Activated gamma-delta T cell treated with Interleukin-2 at 50 U/mL for 16 hours (primary cell): ENCODE measurements at regions not wholly inside any gene's neighbourhood (a gene's known extent, or its start where the extent isn't known, plus 50 kb on each side); places are given as distances from the start of the nearest gene placed in this dataset.
"Not testable (repeated sequence)": the region's sequence is repeated elsewhere in the genome, so short reads cannot be mapped to it uniquely, and the experiment has no call there.

Source experiments
- DNase-seq: peaks from one replicate; pipeline ENCODE4 v3.0.0-alpha.2; 2020

DNA sequence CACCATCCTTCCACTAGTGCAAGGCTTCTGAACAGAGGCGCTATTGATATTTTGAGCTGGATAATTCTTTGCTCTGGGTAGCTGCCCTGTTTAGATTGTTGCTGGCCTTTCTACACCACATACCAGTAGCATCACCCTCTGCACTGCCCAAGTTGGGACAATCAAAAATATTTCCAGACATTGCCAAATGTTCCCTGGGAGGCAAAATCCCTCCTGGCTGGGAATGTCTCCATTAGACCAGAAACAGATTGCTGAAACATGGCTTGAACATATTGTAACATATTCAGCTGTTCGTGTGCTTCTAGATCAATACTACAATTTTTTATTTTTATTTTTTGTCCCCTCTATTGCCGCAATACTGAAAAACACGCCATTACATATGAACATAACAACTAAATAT lies 174.6 kb downstream of the ABCA8 start:
- no peak for DNase-seq

DNA sequence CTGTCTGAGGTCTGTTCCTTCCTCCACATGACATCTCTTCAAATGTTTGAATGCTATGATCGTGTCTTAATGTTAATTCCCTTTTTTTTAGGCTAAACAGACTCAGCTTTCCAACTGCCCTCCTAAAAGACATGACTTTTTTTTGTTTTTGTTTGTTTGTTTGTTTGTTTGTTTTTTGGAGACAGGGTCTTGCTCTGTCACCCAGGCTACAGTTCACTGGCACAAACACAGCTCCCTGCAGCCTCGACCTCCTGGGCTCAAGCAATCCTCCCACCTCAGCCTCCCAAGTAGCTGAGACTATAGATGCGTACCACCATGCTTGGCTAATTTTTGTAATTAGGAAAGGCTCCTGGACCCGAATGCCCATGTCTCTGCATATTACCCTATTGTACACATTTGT lies 176.5 kb downstream of the ABCA8 start:
- DNase-seq = no peak

DNA sequence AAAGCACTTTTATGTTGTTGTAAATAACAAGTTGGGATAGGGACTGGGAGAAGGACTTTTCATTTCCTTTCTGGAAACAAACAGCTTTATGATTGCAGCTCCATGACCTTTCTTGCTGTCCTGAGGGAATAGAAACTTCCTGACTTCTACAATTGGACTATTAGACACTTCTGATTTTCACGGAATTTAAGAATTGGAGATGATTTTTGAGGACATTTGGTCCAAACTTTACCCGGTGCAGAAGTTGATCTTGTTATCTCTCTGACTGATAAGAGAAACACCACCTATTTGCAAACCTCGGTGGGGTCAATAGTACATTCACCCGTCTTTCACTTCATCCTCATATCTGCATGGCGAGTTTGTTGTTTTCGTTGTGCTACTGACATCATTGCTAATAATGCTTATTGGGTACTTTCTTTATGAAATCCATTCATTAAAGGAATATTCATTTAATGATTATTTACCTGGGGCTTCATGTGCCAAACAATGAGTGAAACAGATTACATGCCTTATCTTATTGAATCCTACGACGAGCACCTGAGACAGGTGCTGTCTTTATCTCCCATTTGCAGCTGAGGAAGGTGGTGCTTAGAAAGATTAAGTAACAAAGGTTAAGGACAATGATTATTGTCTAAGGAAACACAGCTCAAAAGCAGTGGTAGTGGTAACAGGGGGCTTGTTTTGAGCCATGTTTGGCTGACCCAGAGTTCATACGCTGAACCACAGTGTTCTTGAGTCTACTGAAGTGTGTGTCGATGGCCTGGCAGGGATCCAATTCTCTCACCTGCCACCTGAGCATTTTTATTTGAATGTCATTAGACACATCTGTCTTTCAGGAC lies 176.9 kb upstream of the FAM20A start:
- DNase-seq = no peak

DNA sequence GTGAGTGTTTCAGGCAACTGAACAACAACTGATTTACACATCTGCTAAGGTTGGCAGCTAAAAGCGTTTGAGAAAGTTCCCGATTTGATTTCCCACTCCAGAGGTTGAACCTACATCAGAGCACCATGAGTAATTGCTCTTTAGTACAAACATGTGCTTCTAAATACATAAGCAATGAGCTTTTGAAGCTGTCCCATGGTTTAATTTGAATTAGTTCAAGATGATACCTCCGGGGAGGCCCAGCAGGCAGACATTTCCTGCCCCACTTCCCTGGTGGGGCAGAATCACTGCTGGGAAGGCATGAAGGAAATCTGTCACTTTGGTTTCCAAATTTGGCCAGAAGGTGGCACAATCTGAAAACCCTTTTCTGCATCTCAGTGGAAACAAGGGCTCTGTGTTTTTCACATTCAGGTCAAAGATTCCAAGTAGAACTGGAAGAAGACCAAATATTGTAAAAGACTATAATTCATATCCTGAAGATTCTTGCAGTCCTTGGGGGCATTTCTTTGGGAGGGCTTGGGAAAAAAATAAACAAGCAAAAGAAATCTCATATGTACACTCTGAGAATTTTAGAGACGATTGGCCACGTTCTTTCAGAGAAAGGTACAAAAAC lies 176.2 kb upstream of the FAM20A start:
- peak; percentile 23 for DNase-seq

DNA sequence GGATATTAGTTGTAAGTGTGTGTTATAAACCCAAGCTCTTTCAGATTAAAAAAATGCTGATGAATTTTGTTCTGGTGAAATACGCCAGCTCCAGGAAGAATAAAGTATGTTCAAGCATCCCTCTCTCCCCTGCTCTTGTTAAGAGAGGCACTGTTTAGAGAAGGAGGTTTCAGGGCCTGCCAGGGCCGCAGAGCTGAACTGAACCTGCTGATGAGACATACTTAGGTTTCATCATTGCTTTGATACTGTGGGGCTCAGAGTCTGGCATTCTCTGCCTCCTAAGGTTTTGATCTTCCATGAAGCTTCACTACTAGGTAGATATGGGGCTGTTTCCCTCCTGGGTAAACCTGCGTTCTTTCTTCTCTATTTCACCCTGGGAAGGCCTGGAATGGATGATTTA lies 175.3 kb upstream of the FAM20A start:
- DNase-seq = no peak

DNA sequence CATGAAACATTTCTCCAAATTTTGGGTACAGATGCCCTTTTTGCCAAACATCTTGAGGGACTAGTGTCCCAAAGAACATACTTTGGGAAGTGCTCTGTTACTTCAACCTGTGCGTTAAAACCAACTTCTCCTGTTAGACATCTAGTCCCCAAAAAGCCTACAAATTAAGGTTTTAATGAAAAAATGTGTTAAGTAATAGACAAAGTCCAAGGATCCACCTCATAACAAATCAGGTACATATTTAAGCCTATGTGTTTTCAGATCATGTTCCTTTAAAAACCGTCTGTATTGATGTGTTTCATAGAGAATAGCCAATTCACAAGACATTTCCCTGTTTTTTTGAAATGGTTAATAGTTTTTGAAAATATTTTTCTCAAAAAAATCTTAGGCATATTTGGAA lies 174.8 kb upstream of the FAM20A start:
- DNase-seq = no peak

DNA sequence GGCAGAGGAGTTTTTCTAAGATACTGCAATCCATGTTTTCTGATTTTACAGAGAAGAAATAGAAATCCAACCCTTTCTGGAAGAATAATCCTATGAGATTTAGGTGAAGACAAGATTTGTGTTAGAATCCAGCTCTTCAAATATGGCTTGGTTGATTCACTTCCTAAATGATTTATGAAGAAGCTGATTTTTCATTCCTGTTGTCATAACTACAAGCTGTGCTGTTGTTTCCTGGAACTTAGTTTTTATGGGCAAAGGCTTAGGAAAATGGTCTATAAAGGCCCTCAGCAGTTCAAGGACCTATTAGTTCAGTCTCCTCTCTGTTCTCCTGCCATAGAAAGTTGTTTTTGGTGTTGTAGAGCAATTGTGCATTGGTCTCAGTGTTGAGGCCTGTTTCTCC lies 174.2 kb upstream of the FAM20A start:
- DNase-seq = no peak

DNA sequence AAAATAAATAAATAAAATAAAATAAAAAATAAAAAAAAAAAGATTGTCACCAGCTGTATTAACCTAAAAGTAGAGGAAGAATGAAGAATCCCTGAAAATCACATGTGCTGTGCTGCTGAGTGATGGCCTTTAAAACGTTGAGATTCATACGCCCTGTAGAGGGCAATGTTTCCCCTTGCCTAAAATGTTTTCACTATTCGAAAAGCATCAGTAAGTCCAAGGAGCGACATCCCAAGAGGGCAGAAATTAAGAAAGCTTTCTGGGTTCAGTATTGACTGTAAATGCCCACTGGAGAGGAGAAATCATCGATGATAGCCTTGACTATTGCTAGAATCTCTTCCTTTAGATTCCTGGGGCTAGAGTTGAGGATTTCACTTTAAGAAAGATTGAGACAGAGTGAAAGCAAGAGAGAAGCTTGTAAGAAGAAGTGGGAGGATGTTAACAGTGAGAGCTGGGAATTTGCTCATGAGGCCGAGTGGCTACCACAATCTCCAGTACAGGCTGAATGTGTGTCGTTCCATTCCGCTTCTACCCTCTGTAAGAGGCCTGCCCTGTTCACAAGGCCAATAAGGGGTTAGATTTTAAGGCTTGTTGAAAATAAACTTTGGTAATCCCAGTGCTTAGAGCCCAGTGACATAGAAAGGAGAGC lies 170.8 kb upstream of the FAM20A start:
- no peak for DNase-seq

DNA sequence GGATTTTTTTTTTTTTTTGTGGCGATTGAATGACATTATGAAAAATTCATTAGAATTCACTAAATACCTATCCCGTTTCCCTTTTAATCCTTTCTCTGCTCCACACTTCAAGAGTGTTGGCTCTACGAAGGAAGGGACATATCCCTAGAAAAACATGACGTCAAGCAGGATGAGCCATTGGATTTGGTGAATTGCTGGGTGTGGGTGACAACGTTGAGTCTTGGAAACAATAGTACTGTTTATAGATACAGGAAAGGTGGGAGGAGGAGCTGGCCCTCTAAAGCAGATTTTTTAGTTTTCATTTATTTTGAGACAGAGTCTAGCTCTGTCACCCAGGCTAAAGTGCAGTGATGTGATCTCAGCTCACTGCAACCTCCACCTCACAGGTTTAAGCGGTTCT lies 167.6 kb upstream of the FAM20A start:
- DNase-seq = no peak

DNA sequence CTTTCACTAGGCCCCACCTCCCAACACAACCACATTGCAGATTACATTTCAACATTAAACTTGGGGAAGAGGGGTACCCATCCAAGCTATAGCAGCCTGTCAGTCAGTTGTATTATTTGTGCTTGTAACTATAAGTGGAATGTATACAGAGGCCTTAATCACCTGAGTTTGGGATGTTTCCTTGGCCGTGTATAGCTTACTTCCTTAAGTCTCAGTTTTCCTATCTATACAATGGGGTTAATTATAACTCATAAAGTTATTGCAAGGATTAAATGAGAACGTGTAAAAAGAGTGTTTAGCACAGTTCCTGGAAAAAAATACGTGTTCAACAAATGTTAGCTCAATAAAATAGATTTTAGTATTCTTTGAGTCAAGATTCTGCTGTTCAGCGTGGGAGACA lies 165.5 kb upstream of the FAM20A start:
- DNase-seq = no peak

DNA sequence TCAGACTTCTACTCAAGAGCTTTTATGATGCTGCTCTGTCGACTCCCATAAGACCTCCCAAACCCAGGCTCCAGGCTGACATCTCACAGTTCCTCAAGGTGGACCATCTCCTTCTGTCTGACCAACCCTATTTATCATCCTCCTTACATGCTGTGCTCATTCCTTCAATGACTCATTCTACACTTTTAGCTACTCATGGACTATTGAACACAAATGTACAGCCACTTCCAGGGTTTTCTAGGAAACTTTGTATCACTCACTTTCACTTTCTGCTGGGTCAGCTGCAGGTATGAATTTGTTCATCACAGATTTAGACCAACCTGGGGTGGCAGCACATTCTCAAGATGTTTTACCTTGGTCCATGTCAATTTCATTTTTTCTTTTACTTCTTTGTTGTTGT lies 162.4 kb upstream of the FAM20A start:
- no peak for DNase-seq

DNA sequence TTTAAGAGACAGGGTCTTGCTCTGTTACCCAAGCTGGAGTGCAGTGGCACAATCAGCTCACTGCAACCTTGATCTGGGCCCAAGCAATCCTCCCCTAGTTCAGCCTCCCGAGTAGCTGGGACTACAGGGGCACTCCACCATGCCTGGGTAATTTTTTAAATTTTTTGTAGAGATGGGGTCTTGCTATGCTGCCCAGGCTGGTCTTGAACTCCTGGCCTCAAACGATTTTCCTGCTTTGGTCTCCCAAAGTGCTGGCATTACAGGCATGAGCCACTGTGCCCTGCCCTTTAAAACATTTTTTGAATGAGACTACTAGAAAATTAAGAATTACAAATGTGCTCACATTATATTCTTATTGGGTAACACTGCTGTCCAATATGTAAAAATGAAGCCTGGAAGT lies 161.7 kb upstream of the FAM20A start:
- no peak for DNase-seq

DNA sequence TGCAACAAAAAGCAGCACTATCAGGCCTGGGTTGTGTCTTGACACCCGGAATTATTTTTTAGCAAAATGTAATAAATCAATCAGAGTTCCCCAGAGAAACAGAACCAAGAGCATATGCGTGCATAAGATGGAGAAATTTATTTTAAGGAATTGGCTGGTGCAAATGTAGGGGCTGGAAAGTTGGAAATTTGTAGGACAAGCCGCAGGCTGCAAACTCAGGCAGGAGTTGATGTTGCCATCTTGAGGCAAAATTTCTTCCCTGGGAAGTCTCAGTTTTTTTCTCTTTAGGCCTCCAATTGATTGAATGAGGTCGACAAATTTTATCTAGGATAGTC lies 158.9 kb upstream of the FAM20A start:
- DNase-seq = no peak

DNA sequence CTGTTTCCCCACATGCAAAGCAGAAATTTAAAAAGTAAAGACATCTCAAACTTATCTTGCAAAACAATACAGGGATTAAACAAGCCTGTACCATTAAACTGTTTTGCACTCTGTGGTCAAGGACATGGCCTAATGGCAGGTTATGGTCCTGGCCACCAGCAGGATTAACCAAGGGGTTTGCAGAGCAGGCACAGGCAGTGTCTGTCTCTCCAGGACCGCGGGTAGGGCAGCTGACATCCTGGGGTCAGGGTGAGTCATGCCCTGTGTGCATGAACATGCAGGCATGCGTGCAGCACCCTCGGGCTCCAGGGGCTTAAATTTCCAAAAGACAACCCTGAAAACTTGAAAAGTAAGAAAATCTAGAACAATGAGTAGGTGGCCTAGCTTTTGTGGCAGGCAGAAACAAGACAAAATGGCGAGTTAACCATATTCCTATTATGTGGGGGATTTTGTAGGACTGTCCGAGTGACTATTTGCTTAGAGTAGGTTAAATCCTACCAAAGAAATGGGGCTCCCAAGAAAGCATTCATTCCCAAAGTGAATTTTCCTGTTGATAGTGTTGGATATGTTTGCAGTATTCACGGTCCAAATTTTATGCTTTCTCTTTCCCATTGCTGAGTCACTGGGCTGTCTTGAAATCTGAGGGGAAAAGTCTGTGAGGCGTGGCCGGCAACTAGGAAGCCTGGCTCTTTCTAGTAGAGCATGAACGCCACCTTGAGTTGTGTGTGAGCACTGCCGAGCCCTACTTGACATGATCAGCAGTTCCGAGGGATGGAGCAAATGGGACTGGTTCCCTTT lies 158.4 kb upstream of the FAM20A start:
- no peak for DNase-seq

DNA sequence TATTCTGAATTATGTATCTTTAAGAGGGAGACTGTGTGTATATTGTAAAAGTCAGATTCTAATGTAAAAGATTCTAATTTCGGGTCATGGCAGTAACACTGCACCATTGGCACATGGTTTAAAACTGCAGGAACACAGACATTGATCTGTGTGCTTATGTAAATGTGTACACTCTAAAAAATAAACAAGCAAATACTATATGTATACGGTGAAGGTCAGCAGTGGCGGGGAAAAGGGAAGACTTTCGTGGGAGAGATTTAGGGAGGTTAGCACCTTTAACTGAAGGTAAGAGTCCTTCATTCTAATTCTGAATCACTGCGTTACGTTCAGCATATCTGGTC lies 157.8 kb upstream of the FAM20A start:
- no peak for DNase-seq

DNA sequence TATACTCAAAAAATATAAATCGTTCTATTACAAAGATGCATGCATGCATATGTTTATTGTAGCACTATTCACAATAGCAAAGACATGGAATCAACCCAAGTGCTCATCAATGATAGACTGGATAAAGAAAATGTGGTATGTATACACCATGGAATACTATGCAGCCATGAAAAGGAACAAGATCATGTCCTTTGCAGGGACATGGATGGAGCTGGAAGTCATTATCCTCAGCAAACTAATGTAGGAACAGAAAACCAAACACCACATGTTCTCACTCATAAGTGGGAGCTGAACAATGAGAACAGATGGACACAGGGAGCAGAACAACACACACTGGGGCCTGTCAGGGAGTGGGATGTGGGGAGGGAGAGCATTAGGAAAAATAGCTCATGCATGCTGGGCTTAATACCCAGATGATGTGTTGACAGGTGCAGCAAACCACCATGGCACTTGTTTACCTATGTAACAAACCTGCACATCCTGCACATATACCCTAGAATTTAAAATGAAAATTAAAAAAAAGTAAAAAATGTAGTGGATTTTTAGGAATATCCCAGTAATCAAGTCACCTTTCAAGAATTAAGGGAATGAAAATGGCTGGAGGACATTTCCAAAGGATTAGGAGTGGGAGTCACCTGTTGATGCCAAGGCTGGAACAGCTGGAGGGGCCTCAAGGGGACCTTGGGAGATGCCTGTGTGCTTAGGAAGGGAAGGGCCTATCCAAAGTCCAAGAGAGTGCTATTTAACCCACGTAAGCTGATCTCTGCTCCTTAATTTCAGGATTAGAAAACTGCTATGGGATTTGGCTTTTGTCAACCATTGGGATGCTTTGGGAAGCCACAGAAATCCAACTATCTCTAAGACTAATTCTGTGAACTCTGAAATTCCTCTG lies 156.9 kb upstream of the FAM20A start:
- DNase-seq = not testable (repeated sequence)

DNA sequence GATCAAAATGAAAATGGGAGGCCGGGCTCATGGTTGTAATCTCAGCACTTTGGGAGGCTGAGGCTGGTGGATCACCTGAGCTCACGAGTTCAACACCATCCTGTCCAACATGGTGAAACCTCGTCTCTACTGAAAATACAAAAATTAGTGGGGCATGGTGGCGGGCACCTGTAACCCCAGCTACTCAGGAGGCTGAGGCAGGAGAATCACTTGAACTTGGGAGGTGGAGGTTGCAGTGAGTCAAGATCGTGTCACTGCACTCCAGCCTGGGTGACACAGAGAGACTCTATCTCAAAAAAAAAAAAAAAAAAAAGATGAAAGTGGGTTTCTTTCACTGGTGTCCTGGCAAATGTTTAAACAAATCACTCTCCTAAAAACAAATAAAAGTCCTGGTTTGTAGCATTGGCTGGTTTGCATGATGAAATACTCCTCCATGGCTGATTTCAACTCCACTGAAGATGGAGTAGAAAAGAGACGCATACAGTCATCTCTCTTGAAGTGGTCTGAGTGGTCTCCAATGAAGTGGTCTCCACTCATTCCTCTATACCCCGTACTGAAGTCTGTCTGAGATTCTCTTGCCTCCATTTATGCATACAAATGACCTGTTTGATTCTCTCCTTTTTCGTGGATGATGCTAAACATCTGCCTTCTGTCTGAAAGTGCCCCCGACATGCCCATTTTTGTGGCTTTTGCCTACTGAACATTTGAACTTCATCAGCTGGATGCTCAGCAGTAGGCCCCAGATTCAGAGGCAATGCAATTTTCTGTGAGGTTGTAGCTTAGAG lies 153.0 kb upstream of the FAM20A start:
- DNase-seq = no peak

DNA sequence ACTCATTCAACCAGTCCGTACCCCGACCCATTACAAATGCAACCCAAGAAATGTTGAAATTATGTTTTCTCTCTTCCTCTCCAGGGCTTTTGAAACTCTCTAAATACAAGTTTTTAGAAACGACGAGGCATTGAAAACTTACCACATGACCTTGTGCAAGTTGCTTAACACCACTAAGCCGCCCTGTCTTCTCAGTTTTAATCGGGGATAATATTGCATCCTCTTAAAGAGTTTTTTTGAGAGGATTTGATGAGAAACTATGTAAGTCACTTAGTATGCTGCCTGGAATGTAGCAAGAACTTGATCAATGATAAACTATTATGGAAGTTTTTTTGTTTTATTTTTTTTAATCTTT lies 149.0 kb upstream of the FAM20A start:
- no peak for DNase-seq

DNA sequence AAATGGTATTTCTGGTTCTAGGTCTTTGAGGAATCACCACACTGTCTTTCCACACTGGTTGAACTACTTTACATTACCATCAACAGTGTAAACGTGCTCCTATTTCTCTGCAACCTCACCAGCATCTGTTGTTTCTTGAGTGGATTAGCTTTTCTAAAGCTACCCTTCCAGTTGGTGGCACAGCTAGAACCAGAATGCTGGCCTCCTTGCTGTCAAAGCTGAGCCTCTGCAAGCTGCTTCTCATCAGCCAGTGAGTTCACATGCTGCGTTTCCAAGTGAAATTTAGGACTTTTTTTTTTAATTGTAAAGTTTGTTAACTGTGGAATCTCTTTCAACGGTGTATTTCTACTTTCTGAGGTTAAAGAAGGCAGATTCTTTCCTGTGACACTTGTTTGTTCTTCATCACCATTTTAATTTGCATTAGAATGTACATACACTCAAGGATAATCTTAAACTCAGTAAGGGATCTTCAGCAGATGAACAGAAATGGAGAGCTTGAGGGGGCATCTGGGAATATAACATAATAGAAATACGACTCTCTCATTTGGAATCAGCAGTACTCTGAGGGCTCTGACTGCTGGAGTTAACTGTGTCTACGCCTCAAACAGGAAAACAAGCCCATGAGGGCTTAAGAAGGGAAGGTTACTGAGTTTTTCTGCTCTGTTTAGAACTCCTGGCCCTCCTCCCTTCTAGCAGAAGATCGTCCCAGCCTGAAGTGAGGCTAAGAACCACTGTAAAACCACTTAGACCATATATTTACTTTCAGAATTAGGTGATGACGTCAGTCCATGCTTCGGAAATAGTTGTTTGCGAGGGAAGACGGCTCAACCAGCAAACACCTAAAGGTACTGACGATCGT lies 148.4 kb upstream of the FAM20A start:
- DNase-seq = no peak

DNA sequence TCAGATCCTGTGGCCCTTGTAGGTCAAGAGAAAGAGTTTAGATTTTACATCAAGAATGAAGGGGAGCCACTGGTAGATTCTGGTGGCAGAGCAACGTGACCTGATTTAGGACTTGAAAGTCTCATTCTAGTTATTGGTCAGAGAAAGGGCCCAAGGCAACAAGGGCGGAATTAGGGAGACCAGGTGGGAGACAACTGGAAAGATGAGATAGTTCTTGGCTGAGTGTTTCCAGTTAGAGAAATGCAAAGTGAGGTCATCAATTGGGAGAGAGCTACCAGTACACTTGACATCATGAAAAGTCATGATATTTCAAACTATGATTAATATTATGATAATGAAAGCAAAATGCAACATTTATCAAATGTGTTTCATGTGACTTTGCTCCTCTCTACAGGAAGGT lies 147.2 kb upstream of the FAM20A start:
- DNase-seq = no peak
